GM12878 (cell line): ENCODE measurements at regions not wholly inside any gene's neighbourhood (a gene's known extent, or its start where the extent isn't known, plus 50 kb on each side); places are given as distances from the start of the nearest gene placed in this dataset.

Source experiments
- E2F8 ChIP-seq: fragments of 450-650 bp; IDR thresholded peaks from 2 replicates; pipeline ENCODE4 v1.6.1; 2018; ENCODE audit warnings: mild to moderate bottlenecking, low read depth, moderate library complexity; ENCODE audit not compliant: partially characterized antibody
- FOXM1 ChIP-seq: IDR thresholded peaks from 2 replicates; pipeline ENCODE4 v1.6.1; 2012; ENCODE audit warnings: low read depth, mild to moderate bottlenecking, inconsistent platforms, low read length, moderate library complexity
- GATAD2B ChIP-seq: fragments of 450-650 bp; conservative IDR thresholded peaks from 2 replicates; pipeline ENCODE4 v1.6.1; 2017; ENCODE audit warnings: low read depth, mild to moderate bottlenecking, moderate library complexity
- HSF1 ChIP-seq: fragments of 150-350 bp; IDR thresholded peaks from 2 replicates; pipeline ENCODE4 v1.6.1; 2014; ENCODE audit warnings: mild to moderate bottlenecking, low read depth, low read length
- NFYB ChIP-seq: IDR thresholded peaks from 2 replicates; pipeline ENCODE4 v1.6.1; 2011; ENCODE audit warnings: low read depth, mild to moderate bottlenecking, low read length, improper control_type of control experiment, moderate library complexity; ENCODE audit not compliant: insufficient read depth
- PAX5 ChIP-seq: IDR thresholded peaks from 2 replicates; pipeline ENCODE4 v1.6.1; 2011; ENCODE audit warnings: low read depth, low read length, borderline replicate concordance
- POLR2AphosphoS2 ChIP-seq: IDR thresholded peaks from 2 replicates; pipeline ENCODE4 v1.6.1; 2011; ENCODE audit warnings: low read depth, mild to moderate bottlenecking, low read length, improper control_type of control experiment, moderate library complexity
- SIN3A ChIP-seq: IDR thresholded peaks from 2 replicates; pipeline ENCODE4 v1.6.1; 2012; ENCODE audit warnings: low read depth, low read length, improper control_type of control experiment
- STAT1 ChIP-seq: fragments of 450-650 bp; conservative IDR thresholded peaks from 2 replicates; pipeline ENCODE4 v1.6.1; 2014; ENCODE audit warnings: antibody characterized with exemption, mild to moderate bottlenecking
- ZBTB11 ChIP-seq: fragments of 450-650 bp; formaldehyde crosslinking; IDR thresholded peaks from 2 replicates; pipeline ENCODE4 v1.5.0; 2022; ENCODE audit warnings: mild to moderate bottlenecking, missing genetic modification characterization
- ZNF217 ChIP-seq: fragments of 450-650 bp; IDR thresholded peaks from 2 replicates; pipeline ENCODE4 v1.6.1; 2017; ENCODE audit warnings: antibody characterized with exemption, mild to moderate bottlenecking

GRCh38 chr1:187396226-187396625 lies 567.5 kb downstream of the PLA2G4A start (continued):
- TF ChIP-seq POLR2AphosphoS2 (no peak), GATAD2B (no peak), HSF1 (no peak), ZNF217 (no peak), PAX5 (no peak), FOXM1 (no peak), ZBTB11 (CRISPR knock-in tag) (no peak), SIN3A (no peak), NFYB (no peak), STAT1 (no peak), E2F8 (no peak)
